Endodermal cell (in vitro differentiated cells): ENCODE measurements at regions not wholly inside any gene's neighbourhood (a gene's known extent, or its start where the extent isn't known, plus 50 kb on each side); places are given as distances from the start of the nearest gene placed in this dataset.

ENCODE experiments used
- DNase-seq: peaks from one replicate; pipeline ENCODE4 v3.0.0-alpha.2; 2017
- H3K27ac ChIP-seq: 2 replicates; pipeline ENCODE4 v1.5.1; 2013; ENCODE audit warnings: mild to moderate bottlenecking, low read depth, low read length, moderate library complexity
- H3K27me3 ChIP-seq: 2 replicates; pipeline ENCODE4 v1.6.1; 2013; ENCODE audit warnings: mild to moderate bottlenecking, low read length, moderate library complexity; ENCODE audit not compliant: insufficient read depth, control insufficient read depth, poor library complexity, severe bottlenecking
- H3K36me3 ChIP-seq: 2 replicates; pipeline ENCODE4 v1.7.0; 2013; ENCODE audit warnings: mild to moderate bottlenecking, low read length, moderate library complexity; ENCODE audit not compliant: control insufficient read depth, insufficient read depth
- H3K4me1 ChIP-seq: one replicate; pipeline ENCODE4 v1.7.0; 2013; ENCODE audit warnings: low read length; ENCODE audit not compliant: control insufficient read depth, insufficient read depth
- H3K4me3 ChIP-seq: 2 replicates; pipeline ENCODE4 v1.5.1; 2013; ENCODE audit warnings: mild to moderate bottlenecking, low read length, moderate library complexity
- H3K9ac ChIP-seq: 2 replicates; pipeline ENCODE4 v1.6.1; 2013; ENCODE audit warnings: mild to moderate bottlenecking, low read length, moderate library complexity; ENCODE audit not compliant: poor library complexity, severe bottlenecking; ENCODE audit errors: extremely low read depth
- H3K9me3 ChIP-seq: 2 replicates; pipeline ENCODE4 v1.6.1; 2013; ENCODE audit warnings: mild to moderate bottlenecking, low read length, moderate library complexity; ENCODE audit not compliant: control insufficient read depth
- H3K27ac Mint-ChIP-seq: 2 replicates; pipeline ENCODE4 v1.8.0; 2020; ENCODE audit warnings: mixed read lengths
- H3K27me3 Mint-ChIP-seq: 2 replicates; pipeline ENCODE4 v1.8.0; 2021; ENCODE audit warnings: mild to moderate bottlenecking, mixed read lengths; ENCODE audit not compliant: insufficient read depth
- H3K36me3 Mint-ChIP-seq: 2 replicates; pipeline ENCODE4 v1.8.0; 2020; ENCODE audit warnings: low read depth, mixed read lengths
- H3K4me1 Mint-ChIP-seq: 2 replicates; pipeline ENCODE4 v1.8.0; 2020; ENCODE audit warnings: mixed read lengths
- H3K4me3 Mint-ChIP-seq: 2 replicates; pipeline ENCODE4 v1.8.0; 2020; ENCODE audit warnings: mild to moderate bottlenecking, moderate library complexity, mixed read lengths
- H3K9me3 Mint-ChIP-seq: 2 replicates; pipeline ENCODE4 v1.8.0; 2020; ENCODE audit warnings: mild to moderate bottlenecking, mixed read lengths
- WGBS, 2 experiments: methylation state at CpG; one replicate each; pipeline versions ENCODE4 v1.1.5 to v1.1.7; 2013; ENCODE audit warnings: missing lambda C conversion rate in 2 of 2, mixed read lengths in 1 of 2; ENCODE audit not compliant: insufficient coverage in 1 of 2, insufficient read length in 1 of 2; 5-methylcytosine and 5-hydroxymethylcytosine counted together
- TF ChIP-seq, protein P1 (sequence below): fragments of 200-600 bp; sonication (generic); conservative IDR thresholded peaks from 2 replicates; pipeline ENCODE4 v1.5.0; 2021; ENCODE audit warnings: antibody characterized with exemption, mild to moderate bottlenecking

DNA sequence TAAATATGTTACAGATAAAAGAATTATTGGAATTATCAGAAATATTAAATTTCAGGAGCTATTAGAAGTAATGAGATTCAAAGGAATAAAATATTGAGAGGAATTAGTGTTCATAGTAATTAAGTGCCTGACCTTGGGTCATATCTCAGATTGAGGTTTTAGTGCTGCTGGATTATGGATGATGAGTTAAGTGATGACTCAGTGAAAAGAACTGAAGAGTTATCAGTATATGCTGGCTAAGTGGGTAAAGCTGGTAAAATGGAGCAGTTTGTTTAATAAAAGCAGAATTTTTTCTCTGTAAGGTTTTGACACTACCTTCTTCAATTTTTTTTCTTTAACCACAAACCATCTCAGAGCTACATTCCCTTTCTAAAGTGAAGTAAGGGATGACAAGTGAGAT, 206.7 kb downstream of the MANEA start:
- Histone ChIP-seq H3K27me3 (no peaks in the 10 kb centered on the region), H3K36me3 (no peaks in the 10 kb centered on the region), H3K9me3 (no peaks in the 10 kb centered on the region), H3K4me1 (peaks cover 3% of the 10 kb centered on the region), H3K4me3 (no peak overlapping the region), H3K9ac (no peak overlapping the region), H3K27ac (no peak overlapping the region)
- Mint-ChIP-seq H3K27me3 (no peaks in the 10 kb centered on the region), H3K9me3 (no peaks in the 10 kb centered on the region), H3K36me3 (no peaks in the 10 kb centered on the region), H3K4me3 (no peak overlapping the region), H3K4me1 (peaks cover 11% of the 10 kb centered on the region), H3K27ac (no peak overlapping the region)
- TF ChIP-seq, protein P1, sequence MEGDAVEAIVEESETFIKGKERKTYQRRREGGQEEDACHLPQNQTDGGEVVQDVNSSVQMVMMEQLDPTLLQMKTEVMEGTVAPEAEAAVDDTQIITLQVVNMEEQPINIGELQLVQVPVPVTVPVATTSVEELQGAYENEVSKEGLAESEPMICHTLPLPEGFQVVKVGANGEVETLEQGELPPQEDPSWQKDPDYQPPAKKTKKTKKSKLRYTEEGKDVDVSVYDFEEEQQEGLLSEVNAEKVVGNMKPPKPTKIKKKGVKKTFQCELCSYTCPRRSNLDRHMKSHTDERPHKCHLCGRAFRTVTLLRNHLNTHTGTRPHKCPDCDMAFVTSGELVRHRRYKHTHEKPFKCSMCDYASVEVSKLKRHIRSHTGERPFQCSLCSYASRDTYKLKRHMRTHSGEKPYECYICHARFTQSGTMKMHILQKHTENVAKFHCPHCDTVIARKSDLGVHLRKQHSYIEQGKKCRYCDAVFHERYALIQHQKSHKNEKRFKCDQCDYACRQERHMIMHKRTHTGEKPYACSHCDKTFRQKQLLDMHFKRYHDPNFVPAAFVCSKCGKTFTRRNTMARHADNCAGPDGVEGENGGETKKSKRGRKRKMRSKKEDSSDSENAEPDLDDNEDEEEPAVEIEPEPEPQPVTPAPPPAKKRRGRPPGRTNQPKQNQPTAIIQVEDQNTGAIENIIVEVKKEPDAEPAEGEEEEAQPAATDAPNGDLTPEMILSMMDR = no peak
- DNase-seq = no peak

- Mint-ChIP-seq H3K4me1 (peaks cover 9% of the 10 kb centered on the region), H3K9me3 (no peaks in the 10 kb centered on the region), H3K27ac (no peak overlapping the region), H3K4me3 (no peak overlapping the region), H3K27me3 (no peaks in the 10 kb centered on the region), H3K36me3 (no peaks in the 10 kb centered on the region)
- TF ChIP-seq, protein P1 = no peak
- H3K27me3 ChIP-seq = no peaks in the 10 kb centered on the region
- DNase-seq = no peak
- H3K36me3 ChIP-seq = no peaks in the 10 kb centered on the region
- no peak overlapping the region for H3K27ac ChIP-seq
- whole genome bisulfite sequencing, 2 experiments = 96% methylated on average over 3 of the region's 3 CpGs; no CpG with 5 or more reads in 1 of the 2 experiments
- H3K4me1 ChIP-seq = peaks cover under 1% of the 10 kb centered on the region
- H3K9ac ChIP-seq = no peak overlapping the region
- H3K9me3 ChIP-seq = no peaks in the 10 kb centered on the region
- no peak overlapping the region for H3K4me3 ChIP-seq
These were observed 207.5 kb downstream of the MANEA start for GRCh38 chr6:95784869-95785268.

GRCh38 chr6:95785785-95786184, 208.4 kb downstream of the MANEA start:
- peaks cover 4% of the 10 kb centered on the region for H3K27me3 Mint-ChIP-seq
- H3K4me3 ChIP-seq = no peak overlapping the region
- H3K27me3 ChIP-seq = no peaks in the 10 kb centered on the region
- no peak overlapping the region for H3K4me3 Mint-ChIP-seq
- no peaks in the 10 kb centered on the region for H3K4me1 Mint-ChIP-seq
- H3K9me3 ChIP-seq = no peaks in the 10 kb centered on the region
- H3K27ac Mint-ChIP-seq = no peak overlapping the region
- TF ChIP-seq, protein P1 = no peak
- H3K9me3 Mint-ChIP-seq = no peaks in the 10 kb centered on the region
- H3K36me3 ChIP-seq = no peaks in the 10 kb centered on the region
- 92% methylated on average over 2 of the region's 2 CpGs; no CpG with 5 or more reads in 1 of the 2 experiments for WGBS, 2 experiments
- H3K9ac ChIP-seq = no peak overlapping the region
- DNase-seq = no peak
- no peaks in the 10 kb centered on the region for H3K36me3 Mint-ChIP-seq
- no peak overlapping the region for H3K27ac ChIP-seq
- H3K4me1 ChIP-seq = no peaks in the 10 kb centered on the region
